Colonic mucosa (tissue), 4 donors: ENCODE measurements at regions not wholly inside any gene's neighbourhood (a gene's known extent, or its start where the extent isn't known, plus 50 kb on each side); places are given as distances from the start of the nearest gene placed in this dataset.

Experiments
- DNase-seq: peaks from one replicate; pipeline ENCODE4 v3.0.0-alpha.2; 2020
- H3K27ac ChIP-seq: fragments of 200-600 bp; one replicate; pipeline ENCODE4 v1.8.0; 2021
- H3K27me3 ChIP-seq: fragments of 200-600 bp; one replicate; pipeline ENCODE4 v1.8.0; 2021
- H3K36me3 ChIP-seq: fragments of 200-600 bp; one replicate; pipeline ENCODE4 v1.8.0; 2021
- H3K4me1 ChIP-seq: fragments of 200-600 bp; one replicate; pipeline ENCODE4 v1.8.0; 2021; ENCODE audit warnings: mild to moderate bottlenecking
- H3K4me3 ChIP-seq: fragments of 200-600 bp; one replicate; pipeline ENCODE4 v1.8.0; 2021
- H3K9ac ChIP-seq, 2 donors: one replicate each; pipeline ENCODE4 v1.7.0; 2013; ENCODE audit warnings: control low read depth in 2 of 2, low read depth in 2 of 2, low read length in 2 of 2
- H3K9me3 ChIP-seq: fragments of 200-600 bp; one replicate; pipeline ENCODE4 v1.8.0; 2021
- CTCF ChIP-seq: fragments of 200-600 bp; IDR thresholded peaks from one replicate; pipeline ENCODE4 v1.8.0; 2022; ENCODE audit warnings: antibody characterized with exemption, mild to moderate bottlenecking
- intact Hi-C: fragments of 100-400 bp; cut with DNase I; formaldehyde crosslinking; loops from one replicate; pipeline ENCODE4 v1.14.1; 2022
- donor health status: healthy.
- donor health status: DM: no; HTN: no; CAD: no.
- donor health status: DM: no; HTN: no; CAD: no.

- Histone ChIP-seq H3K9ac (no peak overlapping the region), H3K9me3 (no peaks in the 10 kb centered on the region), H3K4me3 (no peak overlapping the region), H3K36me3 (no peaks in the 10 kb centered on the region), H3K27ac (no peak overlapping the region), H3K27me3 (no peaks in the 10 kb centered on the region), H3K4me1 (no peaks in the 10 kb centered on the region)
- DNase-seq: no peak
- intact Hi-C loops: no loop called here
- TF ChIP-seq CTCF: no peak
Measured at GRCh38 chr20:21632031-21632734, 73.3 kb upstream of the PAX1 start.

GRCh38 chr20:21628800-21629199 lies 76.7 kb upstream of the PAX1 start:
- no peak for TF ChIP-seq CTCF
- no peak overlapping the region for H3K9ac ChIP-seq
- H3K9me3 ChIP-seq: no peaks in the 10 kb centered on the region
- no peak overlapping the region for H3K27ac ChIP-seq
- H3K27me3 ChIP-seq: no peaks in the 10 kb centered on the region
- H3K4me1 ChIP-seq: no peaks in the 10 kb centered on the region
- intact Hi-C loops: no loop called here
- DNase-seq: no peak
- no peak overlapping the region for H3K4me3 ChIP-seq
- no peaks in the 10 kb centered on the region for H3K36me3 ChIP-seq

GRCh38 chr20:21623781-21624094 lies 81.7 kb upstream of the PAX1 start:
- H3K9me3 ChIP-seq: no peaks in the 10 kb centered on the region
- no peak overlapping the region for H3K4me3 ChIP-seq
- H3K27me3 ChIP-seq: no peaks in the 10 kb centered on the region
- H3K27ac ChIP-seq: no peak overlapping the region
- intact Hi-C loops: no loop called here
- no peak overlapping the region for H3K9ac ChIP-seq
- no peak for TF ChIP-seq CTCF
- H3K36me3 ChIP-seq: no peaks in the 10 kb centered on the region
- no peaks in the 10 kb centered on the region for H3K4me1 ChIP-seq
- no peak for DNase-seq

GRCh38 chr20:21623074-21623780 lies 82.2 kb upstream of the PAX1 start:
- no peak for DNase-seq
- Histone ChIP-seq H3K36me3 (no peaks in the 10 kb centered on the region), H3K4me3 (no peak overlapping the region), H3K9ac (no peak overlapping the region), H3K27me3 (no peaks in the 10 kb centered on the region), H3K4me1 (no peaks in the 10 kb centered on the region), H3K27ac (no peak overlapping the region), H3K9me3 (no peaks in the 10 kb centered on the region)
- intact Hi-C loops: no loop called here
- no peak for TF ChIP-seq CTCF

GRCh38 chr20:21622097-21622857 lies 83.2 kb upstream of the PAX1 start:
- Histone ChIP-seq H3K9me3 (no peaks in the 10 kb centered on the region), H3K9ac (no peak overlapping the region), H3K27ac (no peak overlapping the region), H3K4me3 (no peak overlapping the region), H3K27me3 (no peaks in the 10 kb centered on the region), H3K4me1 (no peaks in the 10 kb centered on the region), H3K36me3 (no peaks in the 10 kb centered on the region)
- no peak for TF ChIP-seq CTCF
- intact Hi-C loops: no loop called here
- no peak for DNase-seq
